Caco-2 (cell line): ENCODE measurements at regions not wholly inside any gene's neighbourhood (a gene's known extent, or its start where the extent isn't known, plus 50 kb on each side); places are given as distances from the start of the nearest gene placed in this dataset.

Experiments
- BruUV-seq: library from RNA; stranded (reverse); fragments of 400-500 nt; replicated peaks from 2 replicates; lab custom pipeline; 2021; lab: Mats Ljungman, UMichigan
- CTCF ChIA-PET: fragments of 300-600 bp; sonication (Branson Sonifier 250); formaldehyde crosslinking; loops from one replicate; lab custom pipeline; 2022; ENCODE audit warnings: antibody characterized with exemption; lab: Charles Lee
- POLR2A ChIA-PET: fragments of 300-600 bp; sonication (Branson Sonifier 250); formaldehyde crosslinking; loops from one replicate; lab custom pipeline; 2022; ENCODE audit warnings: antibody characterized with exemption; lab: Charles Lee
- DNase-seq, 2 experiments: peaks; one replicate each; pipeline versions ENCODE4 v3.0.0 to v3.0.0-alpha.2; 2020 to 2022
- H3K27me3 ChIP-seq: replicated peaks from 2 replicates; pipeline ENCODE4 v1.6.0; 2011; ENCODE audit warnings: low read length; ENCODE audit not compliant: control insufficient read depth, insufficient read depth
- H3K36me3 ChIP-seq: 2 replicates; pipeline ENCODE4 v1.5.1; 2011; ENCODE audit warnings: low read length; ENCODE audit not compliant: control insufficient read depth, insufficient read depth
- H3K4me1 ChIP-seq: fragments of 250-450 bp; sonication (Bioruptor Pico); 2 replicates; pipeline ENCODE4 v1.5.1; 2020; ENCODE audit warnings: mild to moderate bottlenecking
- H3K4me3 ChIP-seq: 2 replicates; pipeline ENCODE4 v1.5.1; 2011; ENCODE audit warnings: low read depth, mild to moderate bottlenecking, control low read depth, low read length
- H3K9me3 ChIP-seq: fragments of 250-450 bp; sonication (Bioruptor Pico); 2 replicates; pipeline ENCODE4 v1.5.1; 2020; ENCODE audit warnings: mild to moderate bottlenecking, moderate library complexity
- H3K27ac Mint-ChIP-seq: one replicate; pipeline ENCODE4 v1.8.0; 2022; ENCODE audit warnings: mixed read lengths; ENCODE audit not compliant: unreplicated experiment
- H3K27me3 Mint-ChIP-seq: one replicate; pipeline ENCODE4 v1.8.0; 2022; ENCODE audit warnings: mixed read lengths; ENCODE audit not compliant: insufficient read depth, unreplicated experiment
- H3K36me3 Mint-ChIP-seq: one replicate; pipeline ENCODE4 v1.8.0; 2022; ENCODE audit warnings: mild to moderate bottlenecking, mixed read lengths; ENCODE audit not compliant: insufficient read depth, unreplicated experiment
- H3K4me1 Mint-ChIP-seq: one replicate; pipeline ENCODE4 v1.8.0; 2022; ENCODE audit warnings: low read depth, mixed read lengths; ENCODE audit not compliant: unreplicated experiment
- H3K4me3 Mint-ChIP-seq: one replicate; pipeline ENCODE4 v1.8.0; 2022; ENCODE audit warnings: mild to moderate bottlenecking, moderate library complexity, mixed read lengths; ENCODE audit not compliant: unreplicated experiment
- H3K9me3 Mint-ChIP-seq: one replicate; pipeline ENCODE4 v1.8.0; 2022; ENCODE audit warnings: mixed read lengths; ENCODE audit not compliant: unreplicated experiment
- CTCF ChIP-seq, 2 experiments: fragments of 200-600 bp in 1 of 2; IDR thresholded peaks; 1 replicate in 1 of 2; 2 replicates in 1 of 2; pipeline versions ENCODE4 v1.5.1 to v1.8.0; 2011 to 2022; ENCODE audit warnings: antibody characterized with exemption in 1 of 2, control low read depth in 1 of 2, inconsistent platforms in 1 of 2, low read depth in 1 of 2, low read length in 1 of 2, mild to moderate bottlenecking in 1 of 2, moderate library complexity in 1 of 2; ENCODE audit not compliant: insufficient read depth in 1 of 2, severe bottlenecking in 1 of 2, unreplicated experiment in 1 of 2
- intact Hi-C: fragments of 100-400 bp; cut with micrococcal nuclease; formaldehyde crosslinking; loops from one replicate; pipeline ENCODE4 v1.10.0; 2022; ENCODE audit not compliant: unreplicated experiment

- Mint-ChIP-seq H3K9me3 (no peaks in the 10 kb centered on the region), H3K4me3 (no peak overlapping the region), H3K36me3 (no peaks in the 10 kb centered on the region), H3K27me3 (no peaks in the 10 kb centered on the region), H3K4me1 (peaks cover 7% of the 10 kb centered on the region), H3K27ac (no peak overlapping the region)
- BruUV-seq = no TSS peak
- no peak overlapping the region for H3K4me3 ChIP-seq
- ChIA-PET CTCF (no interaction called here), POLR2A (no interaction called here)
- no peak for DNase-seq
- no peak for TF ChIP-seq CTCF (IDR thresholded peaks at IDR 0.05; ENCODE audit: insufficient read depth in 1 of 2, low read depth in 1 of 2, low read length in 1 of 2, severe bottlenecking in 1 of 2, unreplicated experiment in 1 of 2)
- intact Hi-C loops = no loop called here
- H3K36me3 ChIP-seq = no peaks in the 10 kb centered on the region
- no peaks in the 10 kb centered on the region for H3K27me3 ChIP-seq
- H3K4me1 ChIP-seq = no peaks in the 10 kb centered on the region
- H3K9me3 ChIP-seq = no peaks in the 10 kb centered on the region
Observed at GRCh38 chr12:98109266-98109665, 406.1 kb upstream of the TMPO start.

- H3K9me3 Mint-ChIP-seq = no peaks in the 10 kb centered on the region
- Histone ChIP-seq H3K36me3 (no peaks in the 10 kb centered on the region), H3K4me1 (no peaks in the 10 kb centered on the region), H3K27me3 (no peaks in the 10 kb centered on the region), H3K4me3 (no peak overlapping the region), H3K9me3 (no peaks in the 10 kb centered on the region)
- ChIA-PET POLR2A (no interaction called here), CTCF (no interaction called here)
- no peak overlapping the region for H3K4me3 Mint-ChIP-seq
- H3K4me1 Mint-ChIP-seq = peaks cover 7% of the 10 kb centered on the region
- H3K27ac Mint-ChIP-seq = no peak overlapping the region
- no peak for DNase-seq
- BruUV-seq = no TSS peak
- no peaks in the 10 kb centered on the region for H3K27me3 Mint-ChIP-seq
- H3K36me3 Mint-ChIP-seq = no peaks in the 10 kb centered on the region
- TF ChIP-seq CTCF (IDR thresholded peaks at IDR 0.05; ENCODE audit: insufficient read depth in 1 of 2, low read depth in 1 of 2, low read length in 1 of 2, severe bottlenecking in 1 of 2, unreplicated experiment in 1 of 2) = no peak
- intact Hi-C loops = no loop called here
Observed at GRCh38 chr12:98110536-98110935, 404.9 kb upstream of the TMPO start.

- Mint-ChIP-seq H3K4me3 (no peak overlapping the region), H3K27me3 (no peaks in the 10 kb centered on the region), H3K9me3 (peaks cover 9% of the 10 kb centered on the region), H3K4me1 (no peaks in the 10 kb centered on the region), H3K36me3 (no peaks in the 10 kb centered on the region), H3K27ac (no peak overlapping the region)
- no peaks in the 10 kb centered on the region for H3K27me3 ChIP-seq
- ChIA-PET CTCF (no interaction called here), POLR2A (no interaction called here)
- no peak overlapping the region for H3K4me3 ChIP-seq
- no peak for TF ChIP-seq CTCF (IDR thresholded peaks at IDR 0.05; ENCODE audit: insufficient read depth in 1 of 2, low read depth in 1 of 2, low read length in 1 of 2, severe bottlenecking in 1 of 2, unreplicated experiment in 1 of 2)
- H3K36me3 ChIP-seq = no peaks in the 10 kb centered on the region
- H3K9me3 ChIP-seq = no peaks in the 10 kb centered on the region
- no peaks in the 10 kb centered on the region for H3K4me1 ChIP-seq
- intact Hi-C loops = no loop called here
- no TSS peak for BruUV-seq
- no peak for DNase-seq
Observed at GRCh38 chr12:98113548-98113947, 401.8 kb upstream of the TMPO start.
